ENCODE measurements at regions not wholly inside any gene's neighbourhood (a gene's known extent, or its start where the extent isn't known, plus 50 kb on each side); places are given as distances from the start of the nearest gene placed in this dataset.

- H3K36me3 ChIP-seq (ENCODE audit: insufficient read depth, low read length, poor library complexity, severe bottlenecking): no peaks in the 10 kb centered on the region
- intact Hi-C loops (cut with micrococcal nuclease; ENCODE audit: unreplicated experiment): no loop called here
- no peaks in the 10 kb centered on the region for H3K27me3 ChIP-seq (replicated peaks; ENCODE audit: insufficient read depth, low read depth, low read length, poor library complexity)
- no peak for DNase-seq (ENCODE audit: low spot score)
- no peak overlapping the region for H3K27ac ChIP-seq (ENCODE audit: low read depth, low read length, poor library complexity, severe bottlenecking)
- TF ChIP-seq EZH2 (IDR thresholded peaks at IDR 0.05; ENCODE audit: borderline replicate concordance, low read depth, low read length, poor library complexity, severe bottlenecking) (no peak), CTCF (conservative IDR thresholded peaks at IDR 0.05; ENCODE audit: low read depth, low read length) (no peak)
- no TSS peak for BruUV-seq (replicated peaks)
- H3K4me3 ChIP-seq (ENCODE audit: low read depth, low read length, poor library complexity, severe bottlenecking): no peak overlapping the region
- CTCF ChIA-PET: no interaction called here
- H3K9me3 ChIP-seq (ENCODE audit: low read depth, low read length, poor library complexity, severe bottlenecking): peaks cover 3% of the 10 kb centered on the region
- POLR2A ChIA-PET (ENCODE audit: low non-redundant PET): no interaction called here
- H3K4me1 ChIP-seq (ENCODE audit: insufficient read depth, low read length, poor library complexity, severe bottlenecking): no peaks in the 10 kb centered on the region
Observed at GRCh38 chr3:1700650-1701049, 398.0 kb upstream of the CNTN4 start.

GRCh38 chr3:1703169-1703568 is 395.5 kb upstream of the CNTN4 start:
- CTCF ChIA-PET: no interaction called here

GRCh38 chr3:1710663-1711062 is 388.0 kb upstream of the CNTN4 start:
- no peaks in the 10 kb centered on the region for H3K4me1 ChIP-seq (ENCODE audit: insufficient read depth, low read length, poor library complexity, severe bottlenecking)
- TF ChIP-seq CTCF (conservative IDR thresholded peaks at IDR 0.05; ENCODE audit: low read depth, low read length): no peak
- no peak for TF ChIP-seq EZH2 (IDR thresholded peaks at IDR 0.05; ENCODE audit: borderline replicate concordance, low read depth, low read length, poor library complexity, severe bottlenecking)
- no TSS peak for BruUV-seq (replicated peaks)
- no peak for DNase-seq (ENCODE audit: low spot score)
- ChIA-PET CTCF (no interaction called here), POLR2A (ENCODE audit: low non-redundant PET) (interaction anchor here (0.6 kb wide), 1 partner anchor 41 kb away, joined by 3 read pairs; no protein-coding TSS in a partner anchor)
- intact Hi-C loops (cut with micrococcal nuclease; ENCODE audit: unreplicated experiment): no loop called here
- no peaks in the 10 kb centered on the region for H3K36me3 ChIP-seq (ENCODE audit: insufficient read depth, low read length, poor library complexity, severe bottlenecking)
- H3K27me3 ChIP-seq (replicated peaks; ENCODE audit: insufficient read depth, low read depth, low read length, poor library complexity): no peaks in the 10 kb centered on the region
- no peak overlapping the region for H3K4me3 ChIP-seq (ENCODE audit: low read depth, low read length, poor library complexity, severe bottlenecking)
- H3K9me3 ChIP-seq (ENCODE audit: low read depth, low read length, poor library complexity, severe bottlenecking): no peaks in the 10 kb centered on the region
- no peak overlapping the region for H3K27ac ChIP-seq (ENCODE audit: low read depth, low read length, poor library complexity, severe bottlenecking)

More at GRCh38 chr3:1703169-1703568, 395.5 kb upstream of the CNTN4 start:
- no peak for DNase-seq (ENCODE audit: low spot score)
- POLR2A ChIA-PET (ENCODE audit: low non-redundant PET): no interaction called here
- Histone ChIP-seq H3K27ac (ENCODE audit: low read depth, low read length, poor library complexity, severe bottlenecking) (no peak overlapping the region), H3K36me3 (ENCODE audit: insufficient read depth, low read length, poor library complexity, severe bottlenecking) (no peaks in the 10 kb centered on the region), H3K4me3 (ENCODE audit: low read depth, low read length, poor library complexity, severe bottlenecking) (no peak overlapping the region), H3K9me3 (ENCODE audit: low read depth, low read length, poor library complexity, severe bottlenecking) (peaks cover 3% of the 10 kb centered on the region), H3K4me1 (ENCODE audit: insufficient read depth, low read length, poor library complexity, severe bottlenecking) (no peaks in the 10 kb centered on the region), H3K27me3 (replicated peaks; ENCODE audit: insufficient read depth, low read depth, low read length, poor library complexity) (no peaks in the 10 kb centered on the region)
- no peak for TF ChIP-seq CTCF (conservative IDR thresholded peaks at IDR 0.05; ENCODE audit: low read depth, low read length)
- TF ChIP-seq EZH2 (IDR thresholded peaks at IDR 0.05; ENCODE audit: borderline replicate concordance, low read depth, low read length, poor library complexity, severe bottlenecking): no peak
- no TSS peak for BruUV-seq (replicated peaks)
- intact Hi-C loops (cut with micrococcal nuclease; ENCODE audit: unreplicated experiment): no loop called here

Data from A673 (cell line).